ENCODE measurements at regions not wholly inside any gene's neighbourhood (a gene's known extent, or its start where the extent isn't known, plus 50 kb on each side); places are given as distances from the start of the nearest gene placed in this dataset.
"Not testable (repeated sequence)": the region's sequence is repeated elsewhere in the genome, so short reads cannot be mapped to it uniquely, and the experiment has no call there.

- DNase-seq, result peak; percentile 1
These were observed 53.1 kb upstream of the STK39 start for GRCh38 chr2:168300460-168300859.

GRCh38 chr2:168304024-168304681 is 56.8 kb upstream of the STK39 start:
- no peak for DNase-seq

GRCh38 chr2:168307379-168307778 is 60.0 kb upstream of the STK39 start:
- no peak for DNase-seq

- no peak for DNase-seq
These were observed 63.2 kb upstream of the STK39 start for GRCh38 chr2:168310580-168310979.

- no peak for DNase-seq
These were observed 64.0 kb upstream of the STK39 start for GRCh38 chr2:168311261-168311910.

- DNase-seq, result no peak
These were observed 64.8 kb upstream of the STK39 start for GRCh38 chr2:168312036-168312822.

- DNase-seq, result no peak
These were observed 66.8 kb upstream of the STK39 start for GRCh38 chr2:168314236-168314635.

- DNase-seq, result no peak
These were observed 68.1 kb upstream of the STK39 start for GRCh38 chr2:168315331-168316072.

GRCh38 chr2:168316073-168316440 is 68.7 kb upstream of the STK39 start:
- no peak for DNase-seq

GRCh38 chr2:168317282-168317681 is 69.9 kb upstream of the STK39 start:
- no peak for DNase-seq

GRCh38 chr2:168320267-168320666 is 72.9 kb upstream of the STK39 start:
- no peak for DNase-seq

- no peak for DNase-seq
These were observed 75.1 kb upstream of the STK39 start for GRCh38 chr2:168322325-168323007.

GRCh38 chr2:168323529-168324021 is 76.2 kb upstream of the STK39 start:
- no peak for DNase-seq

GRCh38 chr2:168326572-168326971 is 79.2 kb upstream of the STK39 start:
- DNase-seq, result no peak

- no peak for DNase-seq
These were observed 79.9 kb upstream of the STK39 start for GRCh38 chr2:168327328-168327727.

- no peak for DNase-seq
These were observed 81.0 kb upstream of the STK39 start for GRCh38 chr2:168328421-168328820.

- DNase-seq, result no peak
These were observed 83.4 kb upstream of the STK39 start for GRCh38 chr2:168330624-168331423.

- DNase-seq, result not testable (repeated sequence)
These were observed 87.9 kb upstream of the STK39 start for GRCh38 chr2:168335254-168335653.

GRCh38 chr2:168336786-168337388 is 89.5 kb upstream of the STK39 start:
- DNase-seq, result no peak

- no peak for DNase-seq
These were observed 90.9 kb upstream of the STK39 start for GRCh38 chr2:168338292-168338691.

- DNase-seq, result no peak
These were observed 91.5 kb upstream of the STK39 start for GRCh38 chr2:168338803-168339437.
